Left renal pelvis (tissue), 4 donors: ENCODE measurements at regions not wholly inside any gene's neighbourhood (a gene's known extent, or its start where the extent isn't known, plus 50 kb on each side); places are given as distances from the start of the nearest gene placed in this dataset.
"Not testable (repeated sequence)": the region's sequence is repeated elsewhere in the genome, so short reads cannot be mapped to it uniquely, and the experiment has no call there.

Source experiments
- DNase-seq, 4 donors: peaks; one replicate each; pipeline ENCODE4 v3.0.0-alpha.2; 2013; ENCODE audit warnings: low read depth in 4 of 4, low spot score in 3 of 4

- no peak for DNase-seq
Measured at GRCh38 chr7:114293289-114294012, 121.2 kb upstream of the FOXP2 start.

DNA sequence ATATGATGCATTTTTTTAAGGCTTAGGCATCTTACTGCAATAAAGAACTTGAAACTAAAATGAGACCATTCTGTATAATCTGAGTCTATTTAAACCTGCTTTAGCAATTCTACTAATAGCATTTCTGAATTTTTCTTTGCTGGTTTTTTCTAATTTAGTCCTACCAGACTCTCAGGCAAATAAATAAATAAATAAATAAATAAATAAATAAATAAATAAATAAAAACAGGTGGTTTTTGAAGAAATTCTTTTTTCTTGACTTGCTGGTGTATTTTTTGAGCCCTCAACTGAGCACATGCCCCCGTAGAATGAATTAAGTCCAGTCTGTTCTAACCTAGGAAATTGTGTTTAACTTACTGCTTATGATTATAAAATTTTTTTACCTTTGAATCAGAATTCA lies 134.7 kb upstream of the FOXP2 start:
- DNase-seq = no peak

DNA sequence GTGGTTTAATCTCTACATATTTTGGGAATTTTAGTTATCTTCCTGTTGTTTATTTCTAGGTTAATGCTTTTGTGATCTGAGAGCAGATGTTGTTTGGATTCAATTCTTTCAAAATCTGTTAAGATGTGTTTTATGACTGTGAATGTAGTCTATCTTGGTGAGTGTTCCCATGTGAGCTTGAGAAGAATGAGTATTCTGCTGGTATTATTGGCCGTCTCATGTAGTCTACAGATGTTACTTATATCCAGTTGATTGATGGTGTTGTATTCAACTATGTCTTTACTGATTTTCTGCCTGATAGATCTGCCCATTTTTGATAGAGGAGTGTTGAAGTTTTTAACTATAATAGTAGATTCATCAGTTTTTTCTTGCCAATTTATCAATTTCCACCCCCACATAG lies 141.4 kb upstream of the FOXP2 start:
- no peak for DNase-seq

- no peak for DNase-seq
Measured at GRCh38 chr7:114269714-114270113, 144.9 kb upstream of the FOXP2 start.

- DNase-seq = not testable (repeated sequence)
Measured at GRCh38 chr7:114267550-114267949, 147.1 kb upstream of the FOXP2 start.

- no peak for DNase-seq
Measured at GRCh38 chr7:114264023-114264422, 150.6 kb upstream of the FOXP2 start.

GRCh38 chr7:114263219-114263618 lies 151.4 kb upstream of the FOXP2 start:
- no peak for DNase-seq

DNA sequence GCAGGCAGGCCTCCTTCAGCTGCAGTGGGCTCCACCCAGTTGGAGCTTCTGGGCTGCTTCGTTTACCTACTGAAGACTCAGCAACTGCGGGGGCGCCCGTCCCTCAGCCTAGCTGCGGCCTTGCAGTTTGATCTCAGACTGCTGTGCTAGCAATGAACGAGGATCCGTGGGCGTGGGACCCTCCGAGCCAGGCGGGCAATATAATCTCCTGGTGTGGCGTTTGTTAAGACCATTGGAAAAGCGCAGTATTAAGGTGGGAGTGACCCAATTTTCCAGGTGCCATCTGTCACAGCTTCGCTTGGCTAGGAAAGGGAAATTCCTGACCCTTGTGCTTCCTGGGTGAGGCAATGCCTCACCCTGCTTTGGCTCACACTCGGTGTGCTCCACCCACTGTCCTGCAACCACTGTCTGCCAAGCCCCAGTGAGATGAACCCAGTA lies 159.2 kb upstream of the FOXP2 start:
- no peak for DNase-seq

DNA sequence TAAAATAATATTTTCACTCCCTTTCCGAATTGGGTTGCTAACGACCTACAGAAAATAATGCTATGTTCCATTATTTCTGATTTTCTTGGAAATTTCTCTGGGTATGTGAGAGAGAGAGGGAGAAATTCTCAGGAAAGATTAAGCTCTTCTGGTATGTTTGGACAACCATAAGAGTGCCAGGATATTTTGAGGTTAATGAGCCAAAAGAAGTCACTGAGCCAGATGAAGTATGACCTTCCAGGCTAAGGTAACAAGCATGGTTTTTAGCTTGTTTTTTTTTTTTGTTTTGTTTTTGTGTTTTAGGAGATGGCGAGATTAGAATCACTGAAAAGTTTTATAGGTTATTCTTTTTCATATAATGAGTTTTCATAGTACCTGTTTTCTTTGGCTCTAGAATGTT lies 171.0 kb upstream of the FOXP2 start:
- DNase-seq = peak in 1 of 4 donors; percentile 22

DNA sequence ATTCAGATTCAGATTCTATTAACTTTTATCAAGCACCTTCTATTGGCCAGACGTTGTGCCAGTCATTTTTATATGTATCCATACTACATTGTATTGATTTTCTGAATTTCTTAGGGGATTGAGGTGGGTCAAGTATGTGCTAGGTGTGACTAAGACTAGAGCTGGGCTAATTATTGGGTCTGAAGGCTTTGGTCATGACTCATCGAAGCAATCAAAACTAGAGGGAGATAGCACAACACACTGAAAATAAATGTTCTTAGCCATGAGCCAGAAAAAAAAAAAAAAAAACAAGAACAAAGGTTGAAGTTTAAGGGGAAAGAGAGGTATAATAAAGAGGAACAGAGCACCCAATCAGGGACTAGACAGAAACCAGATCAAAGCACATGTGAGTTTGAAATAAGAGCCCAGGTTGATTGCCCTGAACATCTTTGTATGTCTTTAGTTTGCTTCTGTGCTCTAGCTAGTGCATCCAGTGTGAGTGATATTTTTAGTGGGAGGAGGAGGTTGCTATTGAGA lies 171.6 kb upstream of the FOXP2 start:
- DNase-seq = no peak

DNA sequence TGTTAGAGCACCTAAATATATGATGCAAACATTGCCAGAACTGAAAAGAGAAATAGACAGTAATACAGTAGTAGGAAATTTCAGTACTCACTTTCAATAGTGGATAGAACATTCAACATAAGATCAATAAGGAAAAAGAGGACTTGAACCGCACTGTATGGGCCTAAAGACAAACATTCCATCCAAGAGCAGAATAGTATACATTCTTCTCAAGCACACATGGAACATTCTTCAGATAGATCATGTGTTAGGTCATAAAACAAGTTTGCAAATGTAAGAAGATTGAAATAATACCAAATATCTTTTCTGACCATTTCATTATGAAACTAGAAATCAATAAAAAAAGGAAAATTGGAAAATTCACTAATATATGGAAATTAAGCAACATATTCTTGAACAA lies 185.4 kb upstream of the FOXP2 start:
- DNase-seq = no peak

DNA sequence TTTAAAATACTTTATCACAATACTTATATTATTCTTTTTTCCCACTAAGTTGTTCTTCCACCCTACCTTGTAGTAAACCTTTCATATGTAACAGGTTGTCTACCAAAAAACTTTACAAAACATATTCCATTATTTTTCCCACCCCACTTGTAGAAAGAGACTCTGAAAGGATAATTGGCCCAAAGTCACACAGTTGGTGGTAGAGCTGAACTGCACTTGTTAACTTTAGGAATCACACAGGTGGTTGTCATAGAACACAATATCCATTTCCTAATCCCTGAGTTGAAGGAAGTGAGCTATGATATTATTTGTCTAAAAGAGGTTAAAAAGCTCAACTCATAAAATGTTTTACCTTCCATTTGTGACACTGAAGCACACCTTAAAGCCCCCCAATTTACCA lies 188.8 kb upstream of the FOXP2 start:
- DNase-seq = no peak

GRCh38 chr7:114218283-114218682 lies 196.3 kb upstream of the FOXP2 start:
- DNase-seq = no peak

DNA sequence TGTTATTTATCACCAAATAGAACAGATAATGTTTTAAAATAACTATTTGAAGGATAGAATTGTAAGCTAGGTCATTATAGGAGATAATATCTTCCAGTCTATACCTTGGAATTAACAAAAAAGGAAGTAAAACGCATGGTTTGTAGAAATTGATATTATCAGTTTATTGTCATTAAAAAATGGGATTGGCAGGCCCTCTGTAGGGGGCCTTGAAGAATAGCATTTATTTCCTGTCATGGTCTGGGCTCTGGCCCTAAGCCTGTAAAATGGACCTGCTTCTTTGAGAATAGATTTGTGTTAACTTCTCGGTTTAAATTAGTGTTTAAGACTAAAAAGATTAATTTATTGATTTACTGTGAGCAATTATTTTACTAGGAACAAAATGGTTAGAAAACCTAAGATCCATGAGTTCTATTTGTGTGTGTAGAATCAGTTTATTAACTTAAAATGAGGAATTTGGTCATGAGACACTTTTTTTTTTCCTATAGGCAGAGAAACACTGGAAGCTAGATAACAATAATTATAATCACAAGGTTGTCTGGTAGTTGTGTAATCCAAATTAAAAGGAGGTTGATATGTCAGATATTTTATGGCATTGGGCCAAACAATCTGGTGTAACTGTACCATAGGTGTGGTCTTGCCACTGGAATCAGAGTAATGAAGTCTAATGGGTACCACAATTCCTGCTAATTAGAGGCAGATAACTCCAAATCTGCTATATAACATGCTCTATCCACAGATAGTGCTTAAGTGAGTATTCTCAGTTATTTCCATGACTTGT lies 197.4 kb upstream of the FOXP2 start:
- no peak for DNase-seq

DNA sequence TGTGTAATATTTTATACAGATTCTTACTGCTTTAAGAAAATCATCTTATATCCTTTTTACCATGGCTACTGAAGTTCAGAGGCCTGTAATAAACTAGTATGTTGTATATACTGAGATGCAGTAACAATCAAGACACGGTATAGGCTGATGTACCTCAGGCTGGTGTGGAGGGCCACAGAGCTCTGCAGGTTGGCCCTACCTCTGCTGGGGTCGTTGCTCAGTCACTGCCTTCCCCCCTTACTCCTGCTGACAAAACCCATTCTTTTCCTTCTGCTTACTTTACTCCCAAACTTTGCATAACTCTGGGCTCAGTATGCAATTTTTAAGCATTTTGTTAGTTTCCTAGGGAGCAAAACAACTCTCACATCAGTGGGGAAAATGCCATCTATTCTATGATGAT lies 200.1 kb upstream of the FOXP2 start:
- no peak for DNase-seq

GRCh38 chr7:114212721-114213429 lies 201.7 kb upstream of the FOXP2 start:
- no peak for DNase-seq

GRCh38 chr7:114209968-114210367 lies 204.6 kb upstream of the FOXP2 start:
- DNase-seq = no peak

- DNase-seq = no peak
Measured at GRCh38 chr7:114206688-114207087, 207.9 kb upstream of the FOXP2 start.

DNA sequence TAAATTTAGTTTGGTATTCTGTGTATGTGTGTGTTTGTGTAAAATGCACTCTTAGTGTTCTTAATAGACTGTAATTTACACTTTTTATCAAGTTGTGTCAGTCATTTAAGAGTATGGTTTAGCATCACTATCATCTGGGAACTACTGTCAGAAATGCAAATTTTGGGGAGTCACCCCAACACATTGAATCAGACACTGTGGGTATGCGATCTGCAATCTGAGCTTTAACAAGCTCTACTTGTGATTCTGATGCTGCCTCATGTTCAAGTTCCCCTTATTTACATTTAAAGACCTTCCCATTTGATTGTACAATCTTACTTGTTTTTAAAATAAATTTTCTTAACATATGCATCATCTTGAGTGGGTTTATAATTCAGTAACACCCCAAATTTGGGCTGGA lies 218.1 kb upstream of the FOXP2 start:
- no peak for DNase-seq

DNA sequence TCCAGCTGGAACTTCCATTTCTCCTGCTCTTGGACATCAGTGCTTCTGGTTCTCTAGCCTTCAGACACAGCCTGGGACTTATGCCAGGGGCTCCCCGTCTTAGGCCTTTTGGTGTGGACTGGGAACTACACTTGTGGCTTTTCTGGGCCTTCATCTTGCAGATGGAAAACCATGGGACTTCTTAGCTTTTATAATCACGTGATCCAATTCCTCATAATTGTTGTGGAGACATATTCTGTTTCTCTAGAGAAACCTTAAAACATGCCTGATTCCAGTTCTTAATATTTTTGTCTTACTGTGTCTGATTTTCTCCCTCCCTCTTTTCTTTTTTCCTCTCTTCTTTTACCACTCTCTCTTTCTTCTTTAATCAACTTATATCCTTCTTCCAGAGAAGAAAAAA lies 224.2 kb upstream of the FOXP2 start:
- DNase-seq = no peak

GRCh38 chr7:114183311-114184088 lies 231.1 kb upstream of the FOXP2 start:
- DNase-seq = no peak
